DND-41 (cell line): ENCODE measurements at regions not wholly inside any gene's neighbourhood (a gene's known extent, or its start where the extent isn't known, plus 50 kb on each side); places are given as distances from the start of the nearest gene placed in this dataset.

Experiments
- EZH2 ChIP-seq: IDR thresholded peaks from 3 replicates; pipeline ENCODE4 v1.6.1; 2012; ENCODE audit warnings: borderline replicate concordance, low read depth, mild to moderate bottlenecking, moderate library complexity, low read length, inconsistent platforms; ENCODE audit not compliant: severe bottlenecking
- TF ChIP-seq, protein P1 (sequence below): IDR thresholded peaks from 2 replicates; pipeline ENCODE4 v1.5.1; 2012; ENCODE audit warnings: borderline replicate concordance, low read length, moderate library complexity, mild to moderate bottlenecking; ENCODE audit not compliant: poor library complexity, severe bottlenecking; ENCODE audit errors: extremely low read depth

DNA sequence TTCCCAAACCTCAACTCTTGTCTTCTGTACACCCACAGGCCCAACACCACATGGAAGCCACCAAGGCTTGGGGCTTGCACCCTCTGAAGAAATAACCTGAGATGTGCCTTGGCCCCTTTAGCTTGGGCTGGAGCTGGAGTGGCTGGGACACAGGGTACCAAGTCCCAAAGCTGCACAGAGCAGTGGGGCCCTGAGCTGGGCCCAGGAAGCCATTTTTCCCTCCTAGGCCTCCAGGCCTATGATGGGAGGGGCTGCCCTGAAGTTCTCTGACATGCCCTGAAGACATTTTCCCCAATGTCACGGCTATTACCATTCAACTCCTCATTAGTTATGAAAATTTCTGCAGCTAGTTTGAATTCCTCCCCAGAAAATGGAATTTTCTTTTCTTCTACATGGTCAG lies 163.2 kb upstream of the ARID1B start:
- TF ChIP-seq, protein P1, sequence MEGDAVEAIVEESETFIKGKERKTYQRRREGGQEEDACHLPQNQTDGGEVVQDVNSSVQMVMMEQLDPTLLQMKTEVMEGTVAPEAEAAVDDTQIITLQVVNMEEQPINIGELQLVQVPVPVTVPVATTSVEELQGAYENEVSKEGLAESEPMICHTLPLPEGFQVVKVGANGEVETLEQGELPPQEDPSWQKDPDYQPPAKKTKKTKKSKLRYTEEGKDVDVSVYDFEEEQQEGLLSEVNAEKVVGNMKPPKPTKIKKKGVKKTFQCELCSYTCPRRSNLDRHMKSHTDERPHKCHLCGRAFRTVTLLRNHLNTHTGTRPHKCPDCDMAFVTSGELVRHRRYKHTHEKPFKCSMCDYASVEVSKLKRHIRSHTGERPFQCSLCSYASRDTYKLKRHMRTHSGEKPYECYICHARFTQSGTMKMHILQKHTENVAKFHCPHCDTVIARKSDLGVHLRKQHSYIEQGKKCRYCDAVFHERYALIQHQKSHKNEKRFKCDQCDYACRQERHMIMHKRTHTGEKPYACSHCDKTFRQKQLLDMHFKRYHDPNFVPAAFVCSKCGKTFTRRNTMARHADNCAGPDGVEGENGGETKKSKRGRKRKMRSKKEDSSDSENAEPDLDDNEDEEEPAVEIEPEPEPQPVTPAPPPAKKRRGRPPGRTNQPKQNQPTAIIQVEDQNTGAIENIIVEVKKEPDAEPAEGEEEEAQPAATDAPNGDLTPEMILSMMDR: no peak
- TF ChIP-seq EZH2: no peak
